Body of pancreas (tissue), 4 donors: ENCODE measurements at regions not wholly inside any gene's neighbourhood (a gene's known extent, or its start where the extent isn't known, plus 50 kb on each side); places are given as distances from the start of the nearest gene placed in this dataset.

Source experiments
- CTCF ChIP-seq, 7 experiments: fragments of 450-650 bp in 4 of 7; fragments of 200-600 bp in 3 of 7; sonication (generic) in 3 of 7; IDR thresholded peaks; one replicate each; pipeline ENCODE4 v1.5.1; 2016 to 2019; ENCODE audit warnings: antibody characterized with exemption in 7 of 7
- POLR2A ChIP-seq, 3 donors: fragments of 450-650 bp; IDR thresholded peaks; one replicate each; pipeline ENCODE4 v1.6.1; 2016; ENCODE audit warnings: antibody characterized with exemption in 3 of 3, mild to moderate bottlenecking in 2 of 3

GRCh38 chr4:12579172-12579571, 905.0 kb downstream of the RAB28 start:
- TF ChIP-seq CTCF (IDR thresholded peaks at IDR 0.05) (no peak), POLR2A (IDR thresholded peaks at IDR 0.05) (no peak)
